Small intestine (tissue), 7 donors: ENCODE measurements at regions not wholly inside any gene's neighbourhood (a gene's known extent, or its start where the extent isn't known, plus 50 kb on each side); places are given as distances from the start of the nearest gene placed in this dataset.
A peak's percentile ranks its signal among the peaks of the same experiment; 100 is the strongest.

Source experiments
- DNase-seq, 2 donors: peaks; one replicate each; pipeline versions ENCODE4 v3.0.0 to v3.0.0-alpha.2; 2013
- FAIRE-seq: peaks from 2 replicates; lab custom pipeline; 2012; peaks lifted over from hg19 to GRCh38; lab: Jason Lieb, UNC
- H3K27ac ChIP-seq, 3 donors: one replicate each; pipeline ENCODE4 v1.5.1; 2013; ENCODE audit warnings: low read length in 2 of 3, mild to moderate bottlenecking in 2 of 3, control low read depth in 1 of 3, inconsistent platforms in 1 of 3, low read depth in 1 of 3, moderate library complexity in 1 of 3
- H3K27me3 ChIP-seq, 3 donors: one replicate each; pipeline ENCODE4 v1.6.1; 2013; ENCODE audit warnings: low read length in 3 of 3, inconsistent platforms in 1 of 3; ENCODE audit not compliant: control insufficient read depth in 3 of 3, insufficient read depth in 3 of 3
- H3K36me3 ChIP-seq, 3 donors: one replicate each; pipeline ENCODE4 v1.6.1; 2013; ENCODE audit warnings: low read length in 3 of 3, inconsistent platforms in 1 of 3, low read depth in 1 of 3, mild to moderate bottlenecking in 1 of 3, moderate library complexity in 1 of 3; ENCODE audit not compliant: control insufficient read depth in 3 of 3, insufficient read depth in 2 of 3
- H3K4me1 ChIP-seq, 3 donors: one replicate each; pipeline ENCODE4 v1.6.1; 2013; ENCODE audit warnings: low read length in 2 of 3, inconsistent platforms in 1 of 3, low read depth in 1 of 3, mild to moderate bottlenecking in 1 of 3, moderate library complexity in 1 of 3; ENCODE audit not compliant: control insufficient read depth in 3 of 3, insufficient read depth in 2 of 3
- H3K4me3 ChIP-seq, 3 donors: one replicate each; pipeline ENCODE4 v1.5.1; 2013; ENCODE audit warnings: low read length in 3 of 3, control low read depth in 1 of 3, inconsistent platforms in 1 of 3, low read depth in 1 of 3, mild to moderate bottlenecking in 1 of 3, moderate library complexity in 1 of 3
- H3K9me3 ChIP-seq, 2 donors: one replicate each; pipeline ENCODE4 v1.6.1; 2013; ENCODE audit warnings: low read depth in 1 of 2, low read length in 1 of 2; ENCODE audit not compliant: control insufficient read depth in 2 of 2, insufficient read depth in 1 of 2
- WGBS, 3 donors: extraction: QIAGEN DNeasy Blood & Tissue Kit; methylation state at CpG; one replicate each; pipeline ENCODE4 v1.1.7; 2013; 5-methylcytosine and 5-hydroxymethylcytosine counted together
- donor health status: healthy with polysubstance abuse.
- donor health status: control.
- donor health status: control.
- donor health status: Bipolar disorder and iron deficiency.
- donor health status: healthy.

DNA sequence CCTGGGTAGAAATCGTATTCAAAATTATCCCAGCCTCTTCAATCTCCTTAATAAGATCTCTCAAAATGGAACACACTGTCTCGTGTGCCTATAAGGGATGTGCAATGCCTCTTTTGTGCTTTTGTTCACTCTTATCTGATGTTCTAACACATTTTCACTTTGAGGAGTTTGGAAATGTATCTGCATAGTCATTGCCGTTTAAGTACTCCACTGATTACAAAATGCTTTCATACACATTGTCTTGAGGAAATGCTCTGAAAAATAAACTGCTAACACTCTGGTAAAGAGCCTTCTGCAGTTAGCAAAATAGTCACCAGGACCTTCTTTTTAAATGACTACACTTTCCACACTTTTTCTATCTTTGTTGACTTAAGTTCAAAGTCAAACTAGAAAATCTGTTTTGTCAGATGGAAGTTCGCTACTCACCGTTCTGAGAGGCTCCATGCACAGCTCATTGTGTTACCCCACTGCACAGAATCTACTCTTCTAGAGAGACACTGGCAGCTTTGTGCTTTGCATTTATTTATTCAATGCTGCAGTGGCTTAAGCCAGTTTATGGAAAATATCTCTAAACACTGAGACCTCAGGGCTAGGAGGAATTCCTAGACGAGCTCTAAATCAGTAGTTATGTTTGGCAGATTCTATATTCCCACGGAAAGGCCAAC lies 159.0 kb downstream of the CHIC2 start:
- FAIRE-seq (no peak), DNase-seq (no peak)
- 44 to 51% (median 48%) methylated on average over 7 of the region's 7 CpGs for WGBS, 3 donors
- Histone ChIP-seq H3K36me3 (no peaks in the 10 kb centered on the region), H3K9me3 (no peaks in the 10 kb centered on the region), H3K27me3 (no peaks in the 10 kb centered on the region), H3K27ac (peak overlapping the region in 2 of 3 donors; percentile 65 to 67), H3K4me3 (peak overlapping the region in 1 of 3 donors; percentile 38), H3K4me1 (peaks cover 0 to 28% (median 5%) of the 10 kb centered on the region in 3 donors)

- no peaks in the 10 kb centered on the region for H3K36me3 ChIP-seq
- no peaks in the 10 kb centered on the region for H3K9me3 ChIP-seq
- no peak for FAIRE-seq
- H3K27me3 ChIP-seq: no peaks in the 10 kb centered on the region
- H3K27ac ChIP-seq: no peak overlapping the region
- no peak for DNase-seq
- no peak overlapping the region for H3K4me3 ChIP-seq
- peaks cover 0 to 15% (median 0%) of the 10 kb centered on the region in 3 donors for H3K4me1 ChIP-seq
- 76 to 91% (median 84%) methylated on average over 2 of the region's 2 CpGs for WGBS, 3 donors
Measured at GRCh38 chr4:53902786-53903185, 161.6 kb downstream of the CHIC2 start.

DNA sequence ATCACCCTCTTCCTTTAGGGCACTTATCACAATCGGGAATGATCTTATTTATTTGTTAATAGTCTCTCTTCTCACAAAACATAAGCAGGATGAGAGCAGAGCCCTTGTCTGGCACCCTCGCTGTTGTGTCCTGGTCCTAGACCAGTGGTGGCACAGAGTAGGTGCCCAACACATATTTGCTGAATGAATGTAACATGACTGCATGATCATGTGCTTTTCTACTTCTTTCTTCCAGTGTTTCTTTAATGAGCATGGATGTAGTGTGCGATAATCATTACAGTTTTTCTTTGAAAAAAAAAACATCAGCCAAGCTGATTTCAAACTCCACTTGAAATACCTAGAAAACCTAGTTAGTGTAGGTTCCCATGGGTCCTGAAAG lies 164.1 kb downstream of the CHIC2 start:
- H3K36me3 ChIP-seq: no peaks in the 10 kb centered on the region
- FAIRE-seq (no peak), DNase-seq (no peak)
- peak overlapping the region in 2 of 3 donors; percentile 47 to 64 for H3K27ac ChIP-seq
- H3K4me3 ChIP-seq: no peak overlapping the region
- WGBS, 3 donors: 66 to 90% (median 76%) methylated on average over 3 of the region's 3 CpGs
- H3K27me3 ChIP-seq: no peaks in the 10 kb centered on the region
- no peaks in the 10 kb centered on the region for H3K9me3 ChIP-seq
- H3K4me1 ChIP-seq: no peaks in the 10 kb centered on the region

DNA sequence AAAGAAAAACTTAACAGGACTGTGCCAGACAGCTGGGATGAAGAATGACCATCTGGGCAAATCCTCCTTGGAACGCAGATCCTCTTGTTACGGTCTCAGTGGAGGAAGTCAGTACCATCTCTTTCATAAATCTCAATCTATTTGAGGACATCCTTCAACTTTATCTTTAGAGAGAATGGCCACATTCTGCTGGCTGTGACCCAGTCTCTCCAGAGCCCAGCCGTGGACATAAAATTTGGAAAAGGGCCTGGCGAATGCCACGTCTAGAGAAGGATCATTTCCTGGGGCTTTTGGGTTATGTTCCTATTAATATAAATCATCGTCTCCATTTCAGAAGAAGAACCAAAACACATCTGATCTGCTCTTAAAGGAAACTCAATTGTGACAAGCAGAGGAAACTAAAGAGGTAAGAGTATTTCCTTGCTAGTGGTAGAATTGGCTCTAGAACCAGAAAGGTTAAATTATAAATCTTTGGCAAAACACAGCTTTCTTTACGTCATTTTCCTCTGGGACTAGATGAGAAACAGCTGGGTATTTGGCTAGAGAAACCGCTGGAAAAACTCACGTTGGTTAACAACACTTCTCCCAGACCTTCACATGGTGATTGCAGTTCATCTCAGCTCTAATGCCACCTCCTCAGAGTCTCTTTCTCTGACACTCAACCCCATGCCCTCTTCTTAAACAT lies 164.7 kb downstream of the CHIC2 start:
- no peak overlapping the region for H3K4me3 ChIP-seq
- H3K9me3 ChIP-seq: no peaks in the 10 kb centered on the region
- FAIRE-seq (no peak), DNase-seq (no peak)
- peak overlapping the region in 2 of 3 donors; percentile 47 to 64 for H3K27ac ChIP-seq
- no peaks in the 10 kb centered on the region for H3K4me1 ChIP-seq
- H3K27me3 ChIP-seq: no peaks in the 10 kb centered on the region
- no peaks in the 10 kb centered on the region for H3K36me3 ChIP-seq
- WGBS, 3 donors: 48 to 69% (median 63%) methylated on average over 9 of the region's 9 CpGs

DNA sequence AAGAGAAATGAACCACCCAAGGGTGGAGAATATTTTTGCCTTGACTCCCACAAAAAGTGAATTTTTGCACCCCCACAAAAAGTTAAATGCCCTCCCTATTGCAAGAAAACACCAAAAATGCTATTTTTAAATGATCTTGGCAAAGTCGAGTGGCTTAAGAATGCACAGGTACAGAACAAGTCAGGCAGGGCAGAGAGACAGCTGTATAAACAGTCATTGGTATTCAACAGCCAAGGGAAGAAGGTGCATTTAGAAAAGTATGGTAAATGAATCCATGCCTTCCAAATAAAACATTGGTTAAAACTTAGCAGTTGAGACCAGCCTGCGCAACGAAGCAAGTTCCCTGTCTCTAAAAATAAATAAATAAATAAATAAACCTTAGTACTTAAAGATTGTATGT lies 169.3 kb downstream of the CHIC2 start:
- WGBS, 3 donors: 60 to 73% (median 62%) methylated on average over 3 of the region's 3 CpGs
- no peak for FAIRE-seq

DNA sequence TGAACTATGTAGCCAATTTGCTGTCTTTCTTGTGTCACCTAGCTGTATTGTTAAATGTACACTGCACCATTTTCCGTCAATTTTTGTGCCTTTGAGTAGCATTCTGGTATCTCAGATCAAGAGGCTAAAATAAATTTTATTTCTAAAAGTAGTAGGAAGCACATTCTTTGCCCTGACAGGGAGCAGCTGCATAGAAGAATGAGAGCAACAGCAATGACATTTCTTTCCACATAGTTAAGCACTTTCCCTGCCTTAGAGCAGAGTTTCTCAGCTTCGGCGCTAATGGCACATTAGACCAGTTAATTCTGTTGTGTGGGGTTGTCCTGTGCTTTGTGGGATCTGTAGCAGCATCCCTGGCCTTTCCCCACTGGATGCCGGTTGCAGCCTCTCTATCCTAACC lies 173.9 kb downstream of the CHIC2 start:
- no peaks in the 10 kb centered on the region for H3K9me3 ChIP-seq
- DNase-seq (no peak), FAIRE-seq (no peak)
- 75 to 91% (median 82%) methylated on average over 4 of the region's 4 CpGs for WGBS, 3 donors
- H3K4me3 ChIP-seq: no peak overlapping the region
- H3K27me3 ChIP-seq: no peaks in the 10 kb centered on the region
- no peak overlapping the region for H3K27ac ChIP-seq
- no peaks in the 10 kb centered on the region for H3K4me1 ChIP-seq
- H3K36me3 ChIP-seq: no peaks in the 10 kb centered on the region

More for the DNA sequence above, 169.3 kb downstream of the CHIC2 start:
- Histone ChIP-seq H3K9me3 (no peaks in the 10 kb centered on the region), H3K27ac (no peak overlapping the region), H3K4me3 (no peak overlapping the region), H3K4me1 (no peaks in the 10 kb centered on the region), H3K27me3 (no peaks in the 10 kb centered on the region), H3K36me3 (no peaks in the 10 kb centered on the region)
- DNase-seq: no peak

DNA sequence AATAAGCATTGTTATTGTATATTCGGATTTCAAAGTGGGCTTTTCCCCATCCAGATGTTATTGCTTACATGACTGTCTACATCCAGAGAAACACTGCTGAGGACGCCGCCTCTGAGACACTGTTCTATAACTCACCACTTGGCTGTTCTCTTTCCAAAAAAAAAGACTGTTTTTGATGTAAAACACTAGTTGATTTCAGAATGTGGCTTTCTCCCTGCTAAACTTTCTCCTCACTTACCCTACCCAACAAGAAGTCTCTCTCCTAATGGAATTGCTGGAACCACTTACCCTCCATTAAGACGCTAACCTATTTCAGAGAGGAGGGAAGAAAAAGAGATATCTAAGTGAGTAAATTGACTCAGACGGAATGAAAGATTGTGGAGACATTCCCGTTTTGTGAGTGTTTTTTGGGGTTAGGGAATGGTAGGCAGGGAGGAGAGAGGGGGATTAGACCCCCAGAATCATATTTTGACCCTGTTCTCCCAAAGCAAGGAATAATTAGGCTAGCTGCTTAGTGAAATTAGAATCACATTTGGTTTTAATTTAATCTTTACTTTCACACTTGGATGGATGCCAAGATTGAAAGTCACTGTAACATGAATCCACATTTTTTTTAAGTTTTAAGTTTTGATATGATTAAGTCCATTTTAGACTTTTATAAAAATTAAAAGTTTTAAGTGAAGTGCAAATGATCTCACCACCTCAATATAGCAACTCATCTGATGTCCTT lies 174.9 kb downstream of the CHIC2 start:
- Histone ChIP-seq H3K27me3 (no peaks in the 10 kb centered on the region), H3K4me1 (no peaks in the 10 kb centered on the region), H3K36me3 (no peaks in the 10 kb centered on the region), H3K4me3 (no peak overlapping the region), H3K9me3 (no peaks in the 10 kb centered on the region), H3K27ac (peak overlapping the region in 1 of 3 donors; percentile 48)
- WGBS, 3 donors: 58 to 82% (median 72%) methylated on average over 6 of the region's 6 CpGs
- DNase-seq (no peak), FAIRE-seq (no peak)

GRCh38 chr4:53886090-53886489 lies 178.3 kb downstream of the CHIC2 start:
- FAIRE-seq: no peak
- Histone ChIP-seq H3K36me3 (no peaks in the 10 kb centered on the region), H3K4me3 (no peak overlapping the region), H3K9me3 (no peaks in the 10 kb centered on the region), H3K27ac (no peak overlapping the region), H3K27me3 (no peaks in the 10 kb centered on the region), H3K4me1 (no peaks in the 10 kb centered on the region)
- no peak for DNase-seq
- 4 to 38% (median 33%) methylated on average over 2 of the region's 2 CpGs for WGBS, 3 donors
